Nephron (organoid): ENCODE measurements at regions not wholly inside any gene's neighbourhood (a gene's known extent, or its start where the extent isn't known, plus 50 kb on each side); places are given as distances from the start of the nearest gene placed in this dataset.

ENCODE experiments used
- H3K27ac Mint-ChIP-seq, 3 experiments: 2 replicates each; pipeline ENCODE4 v1.8.0; 2020; ENCODE audit warnings: mixed read lengths in 3 of 3, mild to moderate bottlenecking in 2 of 3, moderate library complexity in 1 of 3
- H3K27me3 Mint-ChIP-seq: 2 replicates; pipeline ENCODE4 v1.8.0; 2021; ENCODE audit warnings: low read depth, mild to moderate bottlenecking, moderate library complexity, mixed read lengths
- H3K36me3 Mint-ChIP-seq: 2 replicates; pipeline ENCODE4 v1.8.0; 2020; ENCODE audit warnings: low read depth, mixed read lengths
- H3K4me1 Mint-ChIP-seq: 2 replicates; pipeline ENCODE4 v1.8.0; 2020; ENCODE audit warnings: mixed read lengths
- H3K4me3 Mint-ChIP-seq, 3 experiments: 2 replicates each; pipeline ENCODE4 v1.8.0; 2020; ENCODE audit warnings: mild to moderate bottlenecking in 3 of 3, mixed read lengths in 3 of 3, moderate library complexity in 2 of 3
- H3K9me3 Mint-ChIP-seq: 2 replicates; pipeline ENCODE4 v1.8.0; 2020; ENCODE audit warnings: mixed read lengths
- CTCF ChIP-seq, 3 experiments: fragments of 200-600 bp; sonication (generic); IDR thresholded peaks; one replicate each; pipeline ENCODE4 v1.5.0; 2021; ENCODE audit warnings: antibody characterized with exemption in 3 of 3; ENCODE audit not compliant: unreplicated experiment in 3 of 3

GRCh38 chr13:83532809-83533208, 349.5 kb downstream of the SLITRK1 start:
- no peak for TF ChIP-seq CTCF (IDR thresholded peaks at IDR 0.05; ENCODE audit: unreplicated experiment in 3 of 3)
- no peak overlapping the region for H3K4me3 Mint-ChIP-seq
- H3K27me3 Mint-ChIP-seq = no peaks in the 10 kb centered on the region
- no peaks in the 10 kb centered on the region for H3K36me3 Mint-ChIP-seq
- H3K27ac Mint-ChIP-seq = no peak overlapping the region
- no peaks in the 10 kb centered on the region for H3K4me1 Mint-ChIP-seq
- no peaks in the 10 kb centered on the region for H3K9me3 Mint-ChIP-seq

- Mint-ChIP-seq H3K4me3 (no peak overlapping the region), H3K27me3 (no peaks in the 10 kb centered on the region), H3K36me3 (no peaks in the 10 kb centered on the region), H3K4me1 (no peaks in the 10 kb centered on the region), H3K27ac (no peak overlapping the region), H3K9me3 (no peaks in the 10 kb centered on the region)
- no peak for TF ChIP-seq CTCF (IDR thresholded peaks at IDR 0.05; ENCODE audit: unreplicated experiment in 3 of 3)
Measured at GRCh38 chr13:83531022-83531421, 351.3 kb downstream of the SLITRK1 start.

GRCh38 chr13:83516781-83517180, 365.5 kb downstream of the SLITRK1 start:
- H3K4me3 Mint-ChIP-seq = no peak overlapping the region
- H3K27me3 Mint-ChIP-seq = no peaks in the 10 kb centered on the region
- no peak for TF ChIP-seq CTCF (IDR thresholded peaks at IDR 0.05; ENCODE audit: unreplicated experiment in 3 of 3)

DNA sequence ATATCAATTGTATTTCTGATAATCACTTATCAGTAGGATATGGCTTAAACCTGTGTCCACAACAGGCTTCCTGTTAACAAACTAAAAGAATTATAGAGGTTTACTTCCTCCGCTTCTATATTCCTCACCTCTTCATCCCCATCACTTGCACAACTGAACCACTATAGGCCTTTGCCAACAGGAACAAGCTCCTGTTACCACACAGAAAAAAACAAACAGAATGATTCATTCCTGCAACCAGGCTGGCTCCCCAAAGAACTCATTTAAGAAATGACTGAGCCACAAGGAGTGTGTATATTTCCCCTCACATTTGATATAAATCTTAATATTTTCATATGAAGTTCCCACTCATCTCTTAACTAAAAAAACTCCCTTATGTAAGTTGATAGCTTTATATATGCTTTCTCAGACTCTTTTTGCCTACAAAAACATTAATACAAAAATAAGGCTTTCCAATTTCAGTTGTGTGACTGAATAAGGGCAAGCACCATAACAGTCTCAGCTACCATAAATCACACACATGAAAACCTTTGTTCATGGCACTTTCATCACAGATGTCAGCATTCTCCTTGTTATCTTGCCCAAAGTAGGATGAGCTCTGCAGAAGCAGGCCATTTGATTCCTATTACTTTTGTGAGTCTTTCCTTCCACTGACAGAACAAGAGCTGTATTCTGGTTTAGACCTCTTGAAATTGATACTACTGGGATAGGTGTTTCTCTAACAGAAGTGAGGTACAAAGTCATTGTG, 366.8 kb downstream of the SLITRK1 start:
- H3K9me3 Mint-ChIP-seq = no peaks in the 10 kb centered on the region
- no peak overlapping the region for H3K27ac Mint-ChIP-seq
- peaks cover 6% of the 10 kb centered on the region for H3K4me1 Mint-ChIP-seq
- no peaks in the 10 kb centered on the region for H3K36me3 Mint-ChIP-seq
- no peaks in the 10 kb centered on the region for H3K27me3 Mint-ChIP-seq
- no peak for TF ChIP-seq CTCF (IDR thresholded peaks at IDR 0.05; ENCODE audit: unreplicated experiment in 3 of 3)
- H3K4me3 Mint-ChIP-seq = no peak overlapping the region

More at GRCh38 chr13:83516781-83517180, 365.5 kb downstream of the SLITRK1 start:
- peaks cover 6% of the 10 kb centered on the region for H3K4me1 Mint-ChIP-seq
- H3K9me3 Mint-ChIP-seq = no peaks in the 10 kb centered on the region
- no peaks in the 10 kb centered on the region for H3K36me3 Mint-ChIP-seq
- H3K27ac Mint-ChIP-seq = no peak overlapping the region

DNA sequence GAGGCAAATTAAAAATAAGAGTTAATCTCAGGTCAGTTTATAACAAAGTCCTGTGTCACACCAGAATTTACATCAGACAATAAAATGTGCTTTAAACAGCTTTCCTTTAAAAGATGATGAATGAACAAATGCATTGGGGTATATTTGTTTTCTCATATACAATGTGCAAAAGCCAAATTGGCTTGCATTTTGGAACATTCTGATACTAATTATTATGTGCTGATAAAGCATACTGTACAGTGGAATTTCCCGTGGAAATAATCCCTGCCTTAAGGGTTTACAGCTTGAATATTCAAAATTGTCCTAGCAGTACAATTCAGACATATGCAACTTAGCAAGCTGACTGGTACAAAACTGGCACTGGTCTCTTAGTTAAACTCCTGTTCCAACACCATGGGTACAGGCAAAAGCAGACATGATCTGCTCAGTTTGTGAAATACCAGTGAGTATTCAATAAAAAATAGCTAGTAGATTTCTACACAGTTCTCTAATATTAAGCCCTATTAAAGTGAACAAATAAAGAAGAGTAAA, 373.4 kb downstream of the SLITRK1 start:
- no peaks in the 10 kb centered on the region for H3K4me1 Mint-ChIP-seq
- no peaks in the 10 kb centered on the region for H3K9me3 Mint-ChIP-seq
- TF ChIP-seq CTCF (IDR thresholded peaks at IDR 0.05; ENCODE audit: unreplicated experiment in 3 of 3) = no peak
- no peaks in the 10 kb centered on the region for H3K36me3 Mint-ChIP-seq
- H3K27me3 Mint-ChIP-seq = no peaks in the 10 kb centered on the region
- H3K4me3 Mint-ChIP-seq = no peak overlapping the region
- no peak overlapping the region for H3K27ac Mint-ChIP-seq

DNA sequence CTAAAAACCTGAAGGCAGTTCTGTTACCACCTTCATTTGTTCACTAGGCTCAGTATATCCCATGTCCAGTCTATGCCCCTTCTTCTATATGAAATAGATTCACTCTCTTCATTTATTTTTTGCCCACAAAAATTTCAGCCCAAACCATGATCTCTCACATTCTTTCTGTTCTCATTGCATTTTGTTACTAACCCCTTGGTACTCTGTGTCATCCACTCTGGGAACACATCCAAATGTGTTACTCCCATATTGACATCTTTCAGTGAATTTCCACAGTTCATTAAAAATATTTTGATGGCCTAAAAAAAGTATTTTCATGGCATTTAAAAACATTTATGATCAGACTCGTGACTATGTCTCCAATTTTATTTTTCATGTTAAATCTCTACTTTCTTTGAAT, 378.9 kb downstream of the SLITRK1 start:
- Mint-ChIP-seq H3K27me3 (no peaks in the 10 kb centered on the region), H3K4me1 (no peaks in the 10 kb centered on the region), H3K4me3 (no peak overlapping the region), H3K9me3 (no peaks in the 10 kb centered on the region), H3K36me3 (no peaks in the 10 kb centered on the region), H3K27ac (no peak overlapping the region)
- TF ChIP-seq CTCF (IDR thresholded peaks at IDR 0.05; ENCODE audit: unreplicated experiment in 3 of 3) = no peak
